Astrocyte (in vitro differentiated cells and primary cell): ENCODE measurements at regions not wholly inside any gene's neighbourhood (a gene's known extent, or its start where the extent isn't known, plus 50 kb on each side); places are given as distances from the start of the nearest gene placed in this dataset.

Source experiments
- EZH2 ChIP-seq: IDR thresholded peaks from 2 replicates; pipeline ENCODE4 v1.6.1; 2012; ENCODE audit warnings: mild to moderate bottlenecking, low read length, inconsistent platforms; ENCODE audit not compliant: insufficient read depth
- TF ChIP-seq, protein P1 (sequence below): IDR thresholded peaks from 2 replicates; pipeline ENCODE4 v1.5.1; 2011; ENCODE audit warnings: low read depth, mild to moderate bottlenecking, inconsistent platforms, low read length, moderate library complexity; ENCODE audit not compliant: insufficient read depth

DNA sequence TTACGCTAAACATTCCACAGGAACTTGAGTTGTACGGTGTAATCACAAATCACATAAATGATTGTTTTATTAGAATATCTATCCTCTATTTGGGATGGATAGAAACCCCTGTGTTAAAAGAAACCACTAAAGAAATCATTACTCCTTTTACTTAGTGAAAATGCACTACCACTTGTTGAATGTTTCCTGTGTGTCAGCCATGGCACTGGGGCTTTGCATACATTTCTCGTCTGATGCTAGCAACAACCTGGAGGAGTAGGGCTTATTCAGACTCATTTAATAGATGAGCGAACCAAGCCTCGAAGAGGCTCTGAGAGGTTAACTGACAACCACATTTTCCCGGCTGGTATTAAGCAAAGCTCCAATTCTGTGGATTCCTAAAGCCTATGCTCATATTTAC, 60.5 kb upstream of the PELI1 start:
- TF ChIP-seq, protein P1, sequence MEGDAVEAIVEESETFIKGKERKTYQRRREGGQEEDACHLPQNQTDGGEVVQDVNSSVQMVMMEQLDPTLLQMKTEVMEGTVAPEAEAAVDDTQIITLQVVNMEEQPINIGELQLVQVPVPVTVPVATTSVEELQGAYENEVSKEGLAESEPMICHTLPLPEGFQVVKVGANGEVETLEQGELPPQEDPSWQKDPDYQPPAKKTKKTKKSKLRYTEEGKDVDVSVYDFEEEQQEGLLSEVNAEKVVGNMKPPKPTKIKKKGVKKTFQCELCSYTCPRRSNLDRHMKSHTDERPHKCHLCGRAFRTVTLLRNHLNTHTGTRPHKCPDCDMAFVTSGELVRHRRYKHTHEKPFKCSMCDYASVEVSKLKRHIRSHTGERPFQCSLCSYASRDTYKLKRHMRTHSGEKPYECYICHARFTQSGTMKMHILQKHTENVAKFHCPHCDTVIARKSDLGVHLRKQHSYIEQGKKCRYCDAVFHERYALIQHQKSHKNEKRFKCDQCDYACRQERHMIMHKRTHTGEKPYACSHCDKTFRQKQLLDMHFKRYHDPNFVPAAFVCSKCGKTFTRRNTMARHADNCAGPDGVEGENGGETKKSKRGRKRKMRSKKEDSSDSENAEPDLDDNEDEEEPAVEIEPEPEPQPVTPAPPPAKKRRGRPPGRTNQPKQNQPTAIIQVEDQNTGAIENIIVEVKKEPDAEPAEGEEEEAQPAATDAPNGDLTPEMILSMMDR, result no peak
- no peak for TF ChIP-seq EZH2
